HFFc6 (cell line): ENCODE measurements at regions not wholly inside any gene's neighbourhood (a gene's known extent, or its start where the extent isn't known, plus 50 kb on each side); places are given as distances from the start of the nearest gene placed in this dataset.

Experiments
- DNase-seq: peaks from one replicate; pipeline ENCODE4 v3.0.0-alpha.2; 2018
- H3K27ac Mint-ChIP-seq: 2 replicates; pipeline ENCODE4 v1.8.0; 2020; ENCODE audit warnings: mild to moderate bottlenecking, mixed read lengths
- H3K27me3 Mint-ChIP-seq: 2 replicates; pipeline ENCODE4 v1.8.0; 2021; ENCODE audit warnings: mild to moderate bottlenecking, moderate library complexity, mixed read lengths; ENCODE audit not compliant: insufficient read depth
- H3K36me3 Mint-ChIP-seq: 2 replicates; pipeline ENCODE4 v1.8.0; 2021; ENCODE audit warnings: low read depth, mixed read lengths
- H3K4me1 Mint-ChIP-seq: 2 replicates; pipeline ENCODE4 v1.8.0; 2020; ENCODE audit warnings: low read depth, mixed read lengths
- H3K4me3 Mint-ChIP-seq: 2 replicates; pipeline ENCODE4 v1.8.0; 2020; ENCODE audit warnings: mild to moderate bottlenecking, moderate library complexity, mixed read lengths
- H3K9me3 Mint-ChIP-seq: 2 replicates; pipeline ENCODE4 v1.8.0; 2020; ENCODE audit warnings: mild to moderate bottlenecking, mixed read lengths
- TF ChIP-seq, protein P1 (sequence below): fragments of 200-600 bp; sonication (generic); IDR thresholded peaks from 2 replicates; pipeline ENCODE4 v1.5.0; 2021; ENCODE audit warnings: antibody characterized with exemption, mild to moderate bottlenecking

GRCh38 chr6:104629826-104630225 is 229.9 kb downstream of the HACE1 start:
- TF ChIP-seq, protein P1, sequence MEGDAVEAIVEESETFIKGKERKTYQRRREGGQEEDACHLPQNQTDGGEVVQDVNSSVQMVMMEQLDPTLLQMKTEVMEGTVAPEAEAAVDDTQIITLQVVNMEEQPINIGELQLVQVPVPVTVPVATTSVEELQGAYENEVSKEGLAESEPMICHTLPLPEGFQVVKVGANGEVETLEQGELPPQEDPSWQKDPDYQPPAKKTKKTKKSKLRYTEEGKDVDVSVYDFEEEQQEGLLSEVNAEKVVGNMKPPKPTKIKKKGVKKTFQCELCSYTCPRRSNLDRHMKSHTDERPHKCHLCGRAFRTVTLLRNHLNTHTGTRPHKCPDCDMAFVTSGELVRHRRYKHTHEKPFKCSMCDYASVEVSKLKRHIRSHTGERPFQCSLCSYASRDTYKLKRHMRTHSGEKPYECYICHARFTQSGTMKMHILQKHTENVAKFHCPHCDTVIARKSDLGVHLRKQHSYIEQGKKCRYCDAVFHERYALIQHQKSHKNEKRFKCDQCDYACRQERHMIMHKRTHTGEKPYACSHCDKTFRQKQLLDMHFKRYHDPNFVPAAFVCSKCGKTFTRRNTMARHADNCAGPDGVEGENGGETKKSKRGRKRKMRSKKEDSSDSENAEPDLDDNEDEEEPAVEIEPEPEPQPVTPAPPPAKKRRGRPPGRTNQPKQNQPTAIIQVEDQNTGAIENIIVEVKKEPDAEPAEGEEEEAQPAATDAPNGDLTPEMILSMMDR = no peak
- peaks cover 17% of the 10 kb centered on the region for H3K4me1 Mint-ChIP-seq

GRCh38 chr6:104625536-104625935 is 234.2 kb downstream of the HACE1 start:
- H3K4me1 Mint-ChIP-seq = peaks cover 16% of the 10 kb centered on the region
- H3K4me3 Mint-ChIP-seq = peak overlapping the region; percentile 43; the same call in 1 of the 2 replicates
- TF ChIP-seq, protein P1 = no peak
- H3K9me3 Mint-ChIP-seq = no peaks in the 10 kb centered on the region; the same call in 1 of the 2 replicates
- DNase-seq = peak; percentile 17
- peak overlapping the region; percentile 32 for H3K27ac Mint-ChIP-seq
- H3K27me3 Mint-ChIP-seq = no peaks in the 10 kb centered on the region; the same call in 1 of the 2 replicates
- no peaks in the 10 kb centered on the region for H3K36me3 Mint-ChIP-seq

More at GRCh38 chr6:104629826-104630225, 229.9 kb downstream of the HACE1 start:
- Mint-ChIP-seq H3K27ac (no peak overlapping the region), H3K27me3 (no peaks in the 10 kb centered on the region; the same call in 1 of the 2 replicates), H3K9me3 (no peaks in the 10 kb centered on the region), H3K4me3 (no peak overlapping the region), H3K36me3 (no peaks in the 10 kb centered on the region)
- no peak for DNase-seq

- no peaks in the 10 kb centered on the region; the same call in 1 of the 2 replicates for H3K9me3 Mint-ChIP-seq
- no peak for DNase-seq
- no peak overlapping the region for H3K27ac Mint-ChIP-seq
- TF ChIP-seq, protein P1 = peak; percentile 12; the same call in 1 of the 2 replicates
- peaks cover 13% of the 10 kb centered on the region for H3K4me1 Mint-ChIP-seq
- no peaks in the 10 kb centered on the region; the same call in 1 of the 2 replicates for H3K27me3 Mint-ChIP-seq
- H3K36me3 Mint-ChIP-seq = no peaks in the 10 kb centered on the region
- H3K4me3 Mint-ChIP-seq = peak overlapping the region; percentile 71
Measured at GRCh38 chr6:104623052-104623690, 236.5 kb downstream of the HACE1 start.

- Mint-ChIP-seq H3K27ac (no peak overlapping the region), H3K4me1 (peaks cover 13% of the 10 kb centered on the region)
Measured at GRCh38 chr6:104621396-104621795, 238.3 kb downstream of the HACE1 start.

GRCh38 chr6:104617591-104617990 is 242.1 kb downstream of the HACE1 start:
- no peaks in the 10 kb centered on the region for H3K36me3 Mint-ChIP-seq
- no peak for DNase-seq
- no peaks in the 10 kb centered on the region for H3K9me3 Mint-ChIP-seq
- no peak overlapping the region for H3K27ac Mint-ChIP-seq
- TF ChIP-seq, protein P1 = no peak
- no peak overlapping the region for H3K4me3 Mint-ChIP-seq
- H3K4me1 Mint-ChIP-seq = no peaks in the 10 kb centered on the region
- no peaks in the 10 kb centered on the region; the same call in 1 of the 2 replicates for H3K27me3 Mint-ChIP-seq

More at GRCh38 chr6:104621396-104621795, 238.3 kb downstream of the HACE1 start:
- no peaks in the 10 kb centered on the region for H3K36me3 Mint-ChIP-seq
- no peaks in the 10 kb centered on the region; the same call in 1 of the 2 replicates for H3K9me3 Mint-ChIP-seq
- TF ChIP-seq, protein P1 = no peak
- no peaks in the 10 kb centered on the region for H3K27me3 Mint-ChIP-seq
- H3K4me3 Mint-ChIP-seq = no peak overlapping the region
- no peak for DNase-seq
